Right lung (tissue), 2 donors: ENCODE measurements at regions not wholly inside any gene's neighbourhood (a gene's known extent, or its start where the extent isn't known, plus 50 kb on each side); places are given as distances from the start of the nearest gene placed in this dataset.

ENCODE experiments used
- DNase-seq, 2 donors: peaks; one replicate each; pipeline ENCODE4 v3.0.0-alpha.2; 2013

GRCh38 chr14:49527221-49527620, 59.0 kb downstream of the RPS29 start:
- no peak for DNase-seq

- no peak for DNase-seq
Measured at GRCh38 chr14:49526101-49526500, 60.1 kb downstream of the RPS29 start.

GRCh38 chr14:49516286-49516685, 69.9 kb downstream of the RPS29 start:
- DNase-seq, result no peak

GRCh38 chr14:49512571-49512970, 73.6 kb downstream of the RPS29 start:
- no peak for DNase-seq

- DNase-seq, result no peak
Measured at GRCh38 chr14:49512147-49512551, 74.0 kb downstream of the RPS29 start.

- DNase-seq, result no peak
Measured at GRCh38 chr14:49508124-49508523, 78.1 kb downstream of the RPS29 start.

GRCh38 chr14:49506650-49507049, 79.5 kb downstream of the RPS29 start:
- DNase-seq, result no peak

- no peak for DNase-seq
Measured at GRCh38 chr14:49505041-49505766, 81.0 kb downstream of the RPS29 start.

- peak; percentile 52 to 64 for DNase-seq
Measured at GRCh38 chr14:49497725-49498348, 88.3 kb downstream of the RPS29 start.

GRCh38 chr14:49497267-49497666, 88.9 kb downstream of the RPS29 start:
- DNase-seq, result no peak

- DNase-seq, result peak; percentile 19 to 23
Measured at GRCh38 chr14:49494836-49495235, 91.3 kb downstream of the RPS29 start.

- no peak for DNase-seq
Measured at GRCh38 chr14:49493557-49493956, 92.6 kb downstream of the RPS29 start.

- no peak for DNase-seq
Measured at GRCh38 chr14:49492151-49492550, 94.0 kb downstream of the RPS29 start.

GRCh38 chr14:49489341-49489740, 96.8 kb downstream of the RPS29 start:
- no peak for DNase-seq

GRCh38 chr14:49487238-49487637, 98.9 kb downstream of the RPS29 start:
- DNase-seq, result no peak

GRCh38 chr14:49485290-49485689, 100.9 kb downstream of the RPS29 start:
- DNase-seq, result no peak

GRCh38 chr14:49484180-49484579, 102.0 kb downstream of the RPS29 start:
- no peak for DNase-seq

GRCh38 chr14:49483268-49483667, 102.9 kb downstream of the RPS29 start:
- no peak for DNase-seq

- no peak for DNase-seq
Measured at GRCh38 chr14:49480979-49481498, 105.1 kb downstream of the RPS29 start.

- DNase-seq, result no peak
Measured at GRCh38 chr14:49480053-49480760, 106.0 kb downstream of the RPS29 start.

GRCh38 chr14:49479432-49479831, 106.7 kb downstream of the RPS29 start:
- no peak for DNase-seq

GRCh38 chr14:49478784-49479183, 107.4 kb downstream of the RPS29 start:
- DNase-seq, result no peak

- no peak for DNase-seq
Measured at GRCh38 chr14:49467091-49467490, 119.1 kb downstream of the RPS29 start.
